ENCODE measurements at regions not wholly inside any gene's neighbourhood (a gene's known extent, or its start where the extent isn't known, plus 50 kb on each side); places are given as distances from the start of the nearest gene placed in this dataset.

- no peak for DNase-seq
These were observed 398.4 kb downstream of the CTTN start for GRCh38 chr11:70796648-70797227.

GRCh38 chr11:70798296-70798695, 400.0 kb downstream of the CTTN start:
- DNase-seq, result no peak

- DNase-seq, result no peak
These were observed 401.1 kb downstream of the CTTN start for GRCh38 chr11:70799386-70799785.

GRCh38 chr11:70802185-70802584, 403.9 kb downstream of the CTTN start:
- DNase-seq, result no peak

- DNase-seq, result no peak
These were observed 406.0 kb downstream of the CTTN start for GRCh38 chr11:70804139-70804837.

- DNase-seq, result no peak
These were observed 406.9 kb downstream of the CTTN start for GRCh38 chr11:70805243-70805642.

GRCh38 chr11:70805971-70806370, 407.6 kb downstream of the CTTN start:
- DNase-seq, result no peak

- no peak for DNase-seq
These were observed 408.3 kb downstream of the CTTN start for GRCh38 chr11:70806461-70807194.

GRCh38 chr11:70807195-70807543, 408.8 kb downstream of the CTTN start:
- DNase-seq, result no peak

- no peak for DNase-seq
These were observed 410.5 kb downstream of the CTTN start for GRCh38 chr11:70808686-70809375.

GRCh38 chr11:70810133-70810532, 411.8 kb downstream of the CTTN start:
- DNase-seq, result no peak

GRCh38 chr11:70810681-70811080, 412.4 kb downstream of the CTTN start:
- DNase-seq, result no peak

GRCh38 chr11:70811483-70811882, 413.2 kb downstream of the CTTN start:
- DNase-seq, result no peak

GRCh38 chr11:70811915-70812314, 413.6 kb downstream of the CTTN start:
- no peak for DNase-seq

- DNase-seq, result no peak
These were observed 414.1 kb downstream of the CTTN start for GRCh38 chr11:70812472-70812871.

GRCh38 chr11:70813651-70814050, 415.3 kb downstream of the CTTN start:
- no peak for DNase-seq

GRCh38 chr11:70815485-70815832, 417.1 kb downstream of the CTTN start:
- no peak for DNase-seq

- no peak for DNase-seq
These were observed 417.9 kb downstream of the CTTN start for GRCh38 chr11:70816156-70816678.

GRCh38 chr11:70818351-70818750, 420.0 kb downstream of the CTTN start:
- DNase-seq, result no peak

GRCh38 chr11:70819022-70819421, 420.7 kb downstream of the CTTN start:
- no peak for DNase-seq

- DNase-seq, result no peak
These were observed 422.0 kb downstream of the CTTN start for GRCh38 chr11:70820311-70820710.

GRCh38 chr11:70820712-70821111, 422.4 kb downstream of the CTTN start:
- DNase-seq, result no peak

- no peak for DNase-seq
These were observed 425.4 kb downstream of the CTTN start for GRCh38 chr11:70823771-70824170.

Measured in left kidney (tissue), 1 donor.